ENCODE measurements at regions not wholly inside any gene's neighbourhood (a gene's known extent, or its start where the extent isn't known, plus 50 kb on each side); places are given as distances from the start of the nearest gene placed in this dataset.

- TF ChIP-seq CTCF (conservative IDR thresholded peaks at IDR 0.05; ENCODE audit: low read depth, low read length) (no peak), POLR2A (IDR thresholded peaks at IDR 0.05; ENCODE audit: low read depth, low read length) (no peak), CHD1 (IDR thresholded peaks at IDR 0.05; ENCODE audit: low read depth, low read length) (no peak), FOS (IDR thresholded peaks at IDR 0.05; ENCODE audit: low read depth, low read length) (no peak)
These were observed 273.5 kb downstream of the TCERG1L start for GRCh38 chr10:131038056-131038455.
